Endothelial cell of umbilical vein (primary cell): ENCODE measurements at regions not wholly inside any gene's neighbourhood (a gene's known extent, or its start where the extent isn't known, plus 50 kb on each side); places are given as distances from the start of the nearest gene placed in this dataset.

Source experiments
- EZH2 ChIP-seq: IDR thresholded peaks from 2 replicates; pipeline ENCODE4 v1.6.1; 2012; ENCODE audit warnings: borderline replicate concordance, low read depth, mild to moderate bottlenecking, moderate library complexity, low read length, inconsistent platforms; ENCODE audit not compliant: severe bottlenecking
- FOS ChIP-seq: IDR thresholded peaks from 2 replicates; pipeline ENCODE4 v1.6.1; 2011; ENCODE audit warnings: mild to moderate bottlenecking, low read length, moderate library complexity, borderline replicate concordance; ENCODE audit not compliant: insufficient read depth
- MYC ChIP-seq: IDR thresholded peaks from one replicate; pipeline ENCODE4 v1.6.1; 2011; ENCODE audit warnings: mild to moderate bottlenecking, low read depth, low read length
- POLR2A ChIP-seq: IDR thresholded peaks from 2 replicates; pipeline ENCODE4 v1.6.1; 2012; ENCODE audit warnings: low read depth, mild to moderate bottlenecking, control low read depth, low read length
- POLR2AphosphoS5 ChIP-seq: IDR thresholded peaks from 2 replicates; pipeline ENCODE4 v1.6.1; 2012; ENCODE audit warnings: low read depth, mild to moderate bottlenecking, control low read depth, low read length, moderate library complexity; ENCODE audit not compliant: insufficient read depth
- TF ChIP-seq, protein P1 (sequence below), 2 donors: IDR thresholded peaks; 1 replicate in 1 of 2; 2 replicates in 1 of 2; pipeline ENCODE4 v1.5.1; 2011; ENCODE audit warnings: low read length in 2 of 2, mild to moderate bottlenecking in 2 of 2, moderate library complexity in 2 of 2, control low read depth in 1 of 2, inconsistent platforms in 1 of 2, low read depth in 1 of 2; ENCODE audit not compliant: insufficient read depth in 1 of 2; ENCODE audit errors: extremely low read depth in 1 of 2
- TF ChIP-seq, protein P2 (sequence below): IDR thresholded peaks from 2 replicates; pipeline ENCODE4 v1.6.1; 2011; ENCODE audit not compliant: insufficient read depth, insufficient read length

DNA sequence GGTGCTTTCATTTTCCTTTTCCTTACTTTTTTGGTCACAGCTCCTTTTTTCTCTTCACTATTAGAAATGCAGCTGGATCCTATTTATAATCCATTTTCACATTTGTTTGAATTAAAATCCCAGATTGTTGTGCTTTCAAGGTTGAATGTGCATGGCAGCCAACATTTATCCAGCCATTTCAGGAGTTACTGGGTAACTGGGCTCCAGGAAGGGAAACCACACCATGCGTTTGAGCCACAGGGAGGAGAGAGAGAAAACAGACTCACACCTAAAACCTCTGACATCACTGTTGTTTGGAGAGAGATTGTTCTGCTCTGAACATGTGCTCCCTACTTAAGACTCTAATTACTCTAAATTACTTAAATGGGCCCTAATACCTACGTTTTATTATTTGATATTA lies 173.4 kb downstream of the BMP2 start:
- TF ChIP-seq POLR2A (no peak), MYC (no peak), EZH2 (no peak), POLR2AphosphoS5 (no peak), FOS (no peak)
- TF ChIP-seq, protein P1, sequence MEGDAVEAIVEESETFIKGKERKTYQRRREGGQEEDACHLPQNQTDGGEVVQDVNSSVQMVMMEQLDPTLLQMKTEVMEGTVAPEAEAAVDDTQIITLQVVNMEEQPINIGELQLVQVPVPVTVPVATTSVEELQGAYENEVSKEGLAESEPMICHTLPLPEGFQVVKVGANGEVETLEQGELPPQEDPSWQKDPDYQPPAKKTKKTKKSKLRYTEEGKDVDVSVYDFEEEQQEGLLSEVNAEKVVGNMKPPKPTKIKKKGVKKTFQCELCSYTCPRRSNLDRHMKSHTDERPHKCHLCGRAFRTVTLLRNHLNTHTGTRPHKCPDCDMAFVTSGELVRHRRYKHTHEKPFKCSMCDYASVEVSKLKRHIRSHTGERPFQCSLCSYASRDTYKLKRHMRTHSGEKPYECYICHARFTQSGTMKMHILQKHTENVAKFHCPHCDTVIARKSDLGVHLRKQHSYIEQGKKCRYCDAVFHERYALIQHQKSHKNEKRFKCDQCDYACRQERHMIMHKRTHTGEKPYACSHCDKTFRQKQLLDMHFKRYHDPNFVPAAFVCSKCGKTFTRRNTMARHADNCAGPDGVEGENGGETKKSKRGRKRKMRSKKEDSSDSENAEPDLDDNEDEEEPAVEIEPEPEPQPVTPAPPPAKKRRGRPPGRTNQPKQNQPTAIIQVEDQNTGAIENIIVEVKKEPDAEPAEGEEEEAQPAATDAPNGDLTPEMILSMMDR (IDR thresholded peaks at IDR 0.05; ENCODE audit: extremely low read depth in 1 of 2, insufficient read depth in 1 of 2, low read depth in 1 of 2, low read length in 2 of 2) = no peak
- TF ChIP-seq, protein P2, sequence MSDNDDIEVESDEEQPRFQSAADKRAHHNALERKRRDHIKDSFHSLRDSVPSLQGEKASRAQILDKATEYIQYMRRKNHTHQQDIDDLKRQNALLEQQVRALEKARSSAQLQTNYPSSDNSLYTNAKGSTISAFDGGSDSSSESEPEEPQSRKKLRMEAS = no peak
